Trophoblast cell (in vitro differentiated cells and primary cell): ENCODE measurements at regions not wholly inside any gene's neighbourhood (a gene's known extent, or its start where the extent isn't known, plus 50 kb on each side); places are given as distances from the start of the nearest gene placed in this dataset.
"Not testable (repeated sequence)": the region's sequence is repeated elsewhere in the genome, so short reads cannot be mapped to it uniquely, and the experiment has no call there.

ENCODE experiments used
- DNase-seq, 2 donors: peaks; one replicate each; pipeline ENCODE4 v3.0.0-alpha.2; 2016
- H2AFZ ChIP-seq: 2 replicates; pipeline ENCODE4 v1.6.1; 2013; ENCODE audit warnings: low read length, moderate library complexity, mild to moderate bottlenecking; ENCODE audit not compliant: insufficient read depth, poor library complexity
- H2AK5ac ChIP-seq: 2 replicates; pipeline ENCODE4 v1.6.1; 2013; ENCODE audit warnings: mild to moderate bottlenecking, low read length
- H2BK120ac ChIP-seq: 2 replicates; pipeline ENCODE4 v1.6.1; 2013; ENCODE audit warnings: low read length, mild to moderate bottlenecking, moderate library complexity; ENCODE audit not compliant: insufficient read depth, poor library complexity
- H2BK12ac ChIP-seq: 2 replicates; pipeline ENCODE4 v1.6.1; 2013; ENCODE audit warnings: mild to moderate bottlenecking, low read length, moderate library complexity
- H2BK5ac ChIP-seq: 2 replicates; pipeline ENCODE4 v1.6.1; 2013; ENCODE audit warnings: low read length, low read depth, moderate library complexity, mild to moderate bottlenecking; ENCODE audit not compliant: poor library complexity
- H3K14ac ChIP-seq: 2 replicates; pipeline ENCODE4 v1.6.1; 2013; ENCODE audit warnings: mild to moderate bottlenecking, low read length
- H3K18ac ChIP-seq: 2 replicates; pipeline ENCODE4 v1.6.1; 2013; ENCODE audit warnings: mild to moderate bottlenecking, low read length
- H3K23ac ChIP-seq: 2 replicates; pipeline ENCODE4 v1.6.1; 2013; ENCODE audit warnings: low read length
- H3K27ac ChIP-seq: 2 replicates; pipeline ENCODE4 v1.5.1; 2013; ENCODE audit warnings: low read depth, mild to moderate bottlenecking, inconsistent platforms, low read length, moderate library complexity
- H3K27me3 ChIP-seq: 2 replicates; pipeline ENCODE4 v1.6.1; 2013; ENCODE audit warnings: inconsistent platforms, mild to moderate bottlenecking, low read length, moderate library complexity; ENCODE audit not compliant: insufficient read depth
- H3K36me3 ChIP-seq, 2 experiments: 1 replicate in 1 of 2; 2 replicates in 1 of 2; pipeline ENCODE4 v1.6.1; 2013; ENCODE audit warnings: low read length in 2 of 2, mild to moderate bottlenecking in 2 of 2, moderate library complexity in 1 of 2; ENCODE audit not compliant: insufficient read depth in 2 of 2, control insufficient read depth in 1 of 2
- H3K4ac ChIP-seq: 2 replicates; pipeline ENCODE4 v1.6.1; 2013; ENCODE audit warnings: low read depth, mild to moderate bottlenecking, low read length, moderate library complexity
- H3K4me1 ChIP-seq, 2 experiments: 1 replicate in 1 of 2; 2 replicates in 1 of 2; pipeline ENCODE4 v1.6.1; 2013; ENCODE audit warnings: low read length in 2 of 2, mild to moderate bottlenecking in 2 of 2, moderate library complexity in 1 of 2; ENCODE audit not compliant: insufficient read depth in 2 of 2, control insufficient read depth in 1 of 2
- H3K4me2 ChIP-seq: 2 replicates; pipeline ENCODE4 v1.6.1; 2013; ENCODE audit warnings: inconsistent platforms, mild to moderate bottlenecking, low read length, moderate library complexity
- H3K4me3 ChIP-seq: 2 replicates; pipeline ENCODE4 v1.5.1; 2013; ENCODE audit warnings: mild to moderate bottlenecking, low read depth, low read length, inconsistent platforms
- H3K79me1 ChIP-seq: one replicate; pipeline ENCODE4 v1.6.1; 2013; ENCODE audit warnings: low read length
- H3K79me2 ChIP-seq: 2 replicates; pipeline ENCODE4 v1.6.1; 2013; ENCODE audit warnings: low read length, mild to moderate bottlenecking; ENCODE audit not compliant: control insufficient read depth, insufficient read depth, poor library complexity
- H3K9ac ChIP-seq: 2 replicates; pipeline ENCODE4 v1.6.1; 2013; ENCODE audit warnings: mild to moderate bottlenecking, low read length
- H3K9me3 ChIP-seq: 2 replicates; pipeline ENCODE4 v1.6.1; 2013; ENCODE audit warnings: low read depth, mild to moderate bottlenecking, control low read depth, inconsistent platforms, low read length; ENCODE audit not compliant: insufficient read depth
- H4K12ac ChIP-seq: 2 replicates; pipeline ENCODE4 v1.6.1; 2013; ENCODE audit warnings: low read depth, mild to moderate bottlenecking, low read length, moderate library complexity
- H4K8ac ChIP-seq: 2 replicates; pipeline ENCODE4 v1.6.1; 2013; ENCODE audit warnings: low read depth, mild to moderate bottlenecking, low read length, moderate library complexity
- H4K91ac ChIP-seq: one replicate; pipeline ENCODE4 v1.6.1; 2013; ENCODE audit warnings: low read depth, mild to moderate bottlenecking, low read length, moderate library complexity
- WGBS: extraction: QIAGEN DNeasy Blood & Tissue Kit; methylation state at CpG from one replicate; pipeline ENCODE4 v1.1.7; 2013; ENCODE audit warnings: missing lambda C conversion rate; ENCODE audit not compliant: insufficient read length, insufficient coverage; ENCODE audit errors: extremely low coverage; 5-methylcytosine and 5-hydroxymethylcytosine counted together

GRCh38 chr9:79103257-79103656 lies 468.5 kb upstream of the TLE4 start:
- not testable (repeated sequence) for H2AK5ac ChIP-seq, H4K8ac ChIP-seq, H2BK120ac ChIP-seq, H3K23ac ChIP-seq, H3K9ac ChIP-seq, H3K79me1 ChIP-seq, H3K79me2 ChIP-seq, H3K14ac ChIP-seq, H4K12ac ChIP-seq, H3K27ac ChIP-seq, DNase-seq, H3K4me2 ChIP-seq, H2BK12ac ChIP-seq, H3K9me3 ChIP-seq, H3K18ac ChIP-seq, H3K27me3 ChIP-seq, H3K4me3 ChIP-seq, H4K91ac ChIP-seq, H3K4ac ChIP-seq, H2AFZ ChIP-seq, H2BK5ac ChIP-seq, H3K36me3 ChIP-seq, H3K4me1 ChIP-seq
- WGBS, result no CpG with 5 or more reads among the region's 17 CpGs

- Histone ChIP-seq H3K9me3 (peaks cover 4% of the 10 kb centered on the region), H3K79me1 (no peaks in the 10 kb centered on the region), H2BK12ac (no peak overlapping the region), H3K36me3 (no peaks in the 10 kb centered on the region), H3K4me2 (no peak overlapping the region), H2AFZ (no peak overlapping the region), H3K27me3 (no peaks in the 10 kb centered on the region), H4K8ac (no peak overlapping the region), H3K79me2 (no peaks in the 10 kb centered on the region), H4K91ac (no peak overlapping the region), H2AK5ac (no peak overlapping the region), H3K18ac (no peak overlapping the region), H3K4ac (no peak overlapping the region), H3K4me1 (no peaks in the 10 kb centered on the region), H4K12ac (no peak overlapping the region), H3K14ac (no peak overlapping the region), H2BK120ac (no peak overlapping the region), H2BK5ac (no peak overlapping the region), H3K23ac (no peak overlapping the region), H3K4me3 (no peak overlapping the region), H3K27ac (no peak overlapping the region), H3K9ac (no peak overlapping the region)
- DNase-seq, result no peak
- no CpG with 5 or more reads among the region's 1 CpG for WGBS
Observed at GRCh38 chr9:79104216-79104615, 467.5 kb upstream of the TLE4 start.

- no peaks in the 10 kb centered on the region for H3K27me3 ChIP-seq
- no peak overlapping the region for H3K23ac ChIP-seq
- no peak overlapping the region for H2AK5ac ChIP-seq
- no CpG with 5 or more reads among the region's 2 CpGs for WGBS
- no peak overlapping the region for H3K4me2 ChIP-seq
- no peak overlapping the region for H3K27ac ChIP-seq
- no peak overlapping the region for H4K8ac ChIP-seq
- H3K79me2 ChIP-seq, result no peaks in the 10 kb centered on the region
- no peak overlapping the region for H3K14ac ChIP-seq
- H3K4ac ChIP-seq, result no peak overlapping the region
- H3K4me3 ChIP-seq, result no peak overlapping the region
- no peak overlapping the region for H3K9ac ChIP-seq
- H2BK120ac ChIP-seq, result no peak overlapping the region
- H4K12ac ChIP-seq, result no peak overlapping the region
- H2AFZ ChIP-seq, result no peak overlapping the region
- no peaks in the 10 kb centered on the region for H3K4me1 ChIP-seq
- H3K18ac ChIP-seq, result no peak overlapping the region
- H2BK5ac ChIP-seq, result no peak overlapping the region
- no peaks in the 10 kb centered on the region for H3K36me3 ChIP-seq
- DNase-seq, result no peak
- no peaks in the 10 kb centered on the region for H3K79me1 ChIP-seq
- no peak overlapping the region for H4K91ac ChIP-seq
- H3K9me3 ChIP-seq, result peaks cover 4% of the 10 kb centered on the region
- H2BK12ac ChIP-seq, result no peak overlapping the region
Observed at GRCh38 chr9:79104951-79105350, 466.8 kb upstream of the TLE4 start.

GRCh38 chr9:79107911-79108676 lies 463.7 kb upstream of the TLE4 start:
- no peak overlapping the region for H3K14ac ChIP-seq
- H2BK5ac ChIP-seq, result no peak overlapping the region
- H2BK120ac ChIP-seq, result no peak overlapping the region
- no peak overlapping the region for H3K27ac ChIP-seq
- H4K91ac ChIP-seq, result no peak overlapping the region
- no peak overlapping the region for H2BK12ac ChIP-seq
- H3K27me3 ChIP-seq, result no peaks in the 10 kb centered on the region
- peaks cover 4% of the 10 kb centered on the region for H3K9me3 ChIP-seq
- H3K4me1 ChIP-seq, result no peaks in the 10 kb centered on the region
- H3K18ac ChIP-seq, result no peak overlapping the region
- H3K23ac ChIP-seq, result no peak overlapping the region
- H3K36me3 ChIP-seq, result no peaks in the 10 kb centered on the region
- DNase-seq, result no peak
- no peak overlapping the region for H4K12ac ChIP-seq
- no peak overlapping the region for H2AFZ ChIP-seq
- no peaks in the 10 kb centered on the region for H3K79me2 ChIP-seq
- no peaks in the 10 kb centered on the region for H3K79me1 ChIP-seq
- no CpG with 5 or more reads among the region's 3 CpGs for WGBS
- no peak overlapping the region for H3K4me2 ChIP-seq
- no peak overlapping the region for H3K9ac ChIP-seq
- H2AK5ac ChIP-seq, result no peak overlapping the region
- H3K4ac ChIP-seq, result no peak overlapping the region
- H4K8ac ChIP-seq, result no peak overlapping the region
- H3K4me3 ChIP-seq, result no peak overlapping the region
